Adrenal gland (tissue), 5 donors: ENCODE measurements at regions not wholly inside any gene's neighbourhood (a gene's known extent, or its start where the extent isn't known, plus 50 kb on each side); places are given as distances from the start of the nearest gene placed in this dataset.

ENCODE experiments used
- CTCF ChIP-seq, 6 experiments: fragments of 450-650 bp in 4 of 6; fragments of 200-600 bp in 2 of 6; sonication (generic) in 1 of 6; IDR thresholded peaks; 1 replicate in 5 of 6; 2 replicates in 1 of 6; pipeline versions ENCODE4 v1.5.1 to v1.8.0; 2016 to 2021; ENCODE audit warnings: antibody characterized with exemption in 6 of 6, mild to moderate bottlenecking in 2 of 6, moderate library complexity in 1 of 6
- POLR2A ChIP-seq, 2 donors: fragments of 450-650 bp; IDR thresholded peaks; one replicate each; pipeline ENCODE4 v1.6.1; 2017; ENCODE audit warnings: antibody characterized with exemption in 2 of 2, mild to moderate bottlenecking in 2 of 2, moderate library complexity in 1 of 2
- donor health status: DM: no; HTN: no; CAD: no.

GRCh38 chr7:4513450-4513849 is 168.6 kb upstream of the FOXK1 start:
- TF ChIP-seq CTCF (IDR thresholded peaks at IDR 0.05) (no peak), POLR2A (IDR thresholded peaks at IDR 0.05) (no peak)
